ENCODE measurements at regions not wholly inside any gene's neighbourhood (a gene's known extent, or its start where the extent isn't known, plus 50 kb on each side); places are given as distances from the start of the nearest gene placed in this dataset.

DNA sequence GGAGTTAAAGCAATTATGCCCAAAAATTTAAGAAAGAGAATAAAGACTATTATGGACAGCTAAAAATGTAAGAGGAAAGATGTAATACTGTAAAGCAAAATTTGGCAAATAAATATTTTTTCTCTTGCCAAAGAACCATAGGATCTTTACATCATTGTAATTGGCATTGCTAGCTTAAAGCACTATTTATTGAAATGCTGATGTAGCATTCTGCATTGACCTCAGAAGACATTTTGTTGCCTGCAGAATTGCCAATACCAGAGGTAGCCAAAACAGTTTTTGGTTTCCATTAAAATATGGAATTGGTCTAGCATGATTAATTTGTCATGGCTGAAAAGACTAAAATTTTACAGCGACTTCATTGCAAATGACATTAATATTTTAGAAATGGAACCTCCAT lies 191.5 kb upstream of the CHODL start:
- Mint-ChIP-seq H3K4me1 (no peaks in the 10 kb centered on the region), H3K27ac (no peak overlapping the region), H3K4me3 (no peak overlapping the region), H3K9me3 (peaks cover 0 to 8% (median 4%) of the 10 kb centered on the region in 7 donors), H3K27me3 (no peaks in the 10 kb centered on the region), H3K36me3 (no peaks in the 10 kb centered on the region)
- Histone ChIP-seq H3K27me3 (ENCODE audit: control insufficient read depth, insufficient read depth, low read length) (no peaks in the 10 kb centered on the region), H3K27ac (ENCODE audit: insufficient read depth, low read length, poor library complexity, severe bottlenecking) (no peak overlapping the region), H3K4me1 (ENCODE audit: control insufficient read depth, insufficient read depth, low read length, poor library complexity, severe bottlenecking) (no peaks in the 10 kb centered on the region), H3K36me3 (ENCODE audit: control insufficient read depth, insufficient read depth, low read length) (no peaks in the 10 kb centered on the region), H3K4me3 (ENCODE audit: low read depth, low read length) (no peak overlapping the region), H3K9me3 (ENCODE audit: control insufficient read depth in 2 of 2, low read length in 2 of 2) (no peaks in the 10 kb centered on the region)
- ATAC-seq (ENCODE audit: low read depth in 2 of 2) (no peak), DNase-seq (no peak)

DNA sequence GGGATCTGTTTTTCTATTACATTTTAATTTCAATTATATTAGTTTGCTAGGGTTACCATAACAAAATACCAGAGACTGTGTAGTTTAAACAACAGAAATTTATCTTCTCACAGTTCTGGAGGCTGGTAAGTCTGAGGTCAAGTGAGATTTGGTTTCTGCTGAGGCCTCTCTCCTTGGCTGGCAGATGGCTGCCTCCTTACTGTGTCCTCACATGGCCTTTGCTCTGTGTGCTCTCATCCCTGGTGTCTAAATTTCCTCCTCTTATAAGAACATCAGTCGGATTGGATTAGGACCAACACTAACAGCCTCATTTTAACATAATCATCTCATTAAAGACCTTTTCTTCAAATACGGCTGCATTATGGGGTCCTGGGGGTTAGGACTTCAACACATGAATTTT lies 195.2 kb upstream of the CHODL start:
- no peak overlapping the region for H3K27ac ChIP-seq (ENCODE audit: insufficient read depth, low read length, poor library complexity, severe bottlenecking)
- H3K4me1 Mint-ChIP-seq, result no peaks in the 10 kb centered on the region
- H3K9me3 Mint-ChIP-seq, result peaks cover 0 to 8% (median under 1%) of the 10 kb centered on the region in 7 donors
- H3K36me3 ChIP-seq (ENCODE audit: control insufficient read depth, insufficient read depth, low read length), result no peaks in the 10 kb centered on the region
- no peak overlapping the region for H3K4me3 Mint-ChIP-seq
- ATAC-seq (ENCODE audit: low read depth in 2 of 2) (no peak), DNase-seq (no peak)
- no peak overlapping the region for H3K27ac Mint-ChIP-seq
- H3K9me3 ChIP-seq (ENCODE audit: control insufficient read depth in 2 of 2, low read length in 2 of 2), result no peaks in the 10 kb centered on the region
- H3K4me3 ChIP-seq (ENCODE audit: low read depth, low read length), result no peak overlapping the region
- H3K4me1 ChIP-seq (ENCODE audit: control insufficient read depth, insufficient read depth, low read length, poor library complexity, severe bottlenecking), result no peaks in the 10 kb centered on the region
- H3K36me3 Mint-ChIP-seq, result no peaks in the 10 kb centered on the region
- no peaks in the 10 kb centered on the region for H3K27me3 ChIP-seq (ENCODE audit: control insufficient read depth, insufficient read depth, low read length)
- no peaks in the 10 kb centered on the region for H3K27me3 Mint-ChIP-seq

DNA sequence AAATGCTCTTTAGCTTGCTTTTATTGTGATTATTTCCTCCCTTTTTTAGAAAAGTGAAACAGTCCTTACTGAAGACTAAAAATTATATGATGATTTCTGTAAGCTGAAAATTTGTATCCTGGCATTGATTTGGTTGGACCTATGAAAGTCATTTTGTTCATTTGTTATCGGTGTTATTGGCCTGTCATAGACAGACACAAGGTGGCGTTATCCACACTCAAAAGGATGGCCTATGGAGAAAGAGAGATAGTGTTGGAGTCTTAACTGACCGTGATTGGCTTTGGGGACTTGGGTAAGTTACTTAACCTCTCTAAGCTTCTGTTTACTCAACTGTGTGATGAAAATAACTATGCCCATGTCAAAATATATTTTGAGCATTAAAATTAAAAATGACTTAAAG lies 203.6 kb upstream of the CHODL start:
- ATAC-seq (ENCODE audit: low read depth in 2 of 2) (no peak), DNase-seq (peak in 1 of 3 donors; percentile 7)
- no peaks in the 10 kb centered on the region for H3K9me3 ChIP-seq (ENCODE audit: control insufficient read depth in 2 of 2, low read length in 2 of 2)
- no peaks in the 10 kb centered on the region for H3K4me1 ChIP-seq (ENCODE audit: control insufficient read depth, insufficient read depth, low read length, poor library complexity, severe bottlenecking)
- H3K27me3 ChIP-seq (ENCODE audit: control insufficient read depth, insufficient read depth, low read length), result no peaks in the 10 kb centered on the region
- H3K4me3 ChIP-seq (ENCODE audit: low read depth, low read length), result no peak overlapping the region
- H3K4me1 Mint-ChIP-seq, result no peaks in the 10 kb centered on the region
- H3K27ac ChIP-seq (ENCODE audit: insufficient read depth, low read length, poor library complexity, severe bottlenecking), result no peak overlapping the region
- H3K4me3 Mint-ChIP-seq, result no peak overlapping the region
- no peak overlapping the region for H3K27ac Mint-ChIP-seq
- H3K9me3 Mint-ChIP-seq, result peaks cover 0 to 3% (median 0%) of the 10 kb centered on the region in 7 donors
- no peaks in the 10 kb centered on the region for H3K36me3 ChIP-seq (ENCODE audit: control insufficient read depth, insufficient read depth, low read length)
- no peaks in the 10 kb centered on the region for H3K36me3 Mint-ChIP-seq
- H3K27me3 Mint-ChIP-seq, result no peaks in the 10 kb centered on the region

DNA sequence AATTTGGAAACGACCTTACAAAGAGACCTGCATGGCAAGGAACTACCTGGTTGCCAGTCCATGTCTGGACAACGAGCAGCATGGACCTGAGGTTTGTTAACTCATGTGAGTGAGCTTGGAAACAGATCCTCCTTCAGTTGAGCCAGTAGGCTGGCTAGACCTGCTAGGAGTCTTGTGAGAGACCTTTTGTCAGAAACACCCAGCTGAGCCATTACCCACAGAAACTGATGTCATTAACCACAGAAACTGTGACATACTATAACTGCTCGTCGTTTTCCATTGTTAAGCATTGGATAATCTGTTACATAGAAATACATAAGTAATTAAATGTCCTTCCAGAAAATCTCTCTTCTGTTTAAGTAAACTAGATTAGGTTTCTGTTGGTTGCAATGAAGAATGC lies 211.1 kb upstream of the C21orf91 start:
- H3K27ac ChIP-seq (ENCODE audit: insufficient read depth, low read length, poor library complexity, severe bottlenecking), result no peak overlapping the region
- H3K27ac Mint-ChIP-seq, result no peak overlapping the region
- no peaks in the 10 kb centered on the region for H3K36me3 ChIP-seq (ENCODE audit: control insufficient read depth, insufficient read depth, low read length)
- H3K9me3 Mint-ChIP-seq, result peaks cover 0 to 3% (median under 1%) of the 10 kb centered on the region in 7 donors
- DNase-seq (no peak), ATAC-seq (ENCODE audit: low read depth in 2 of 2) (no peak)
- H3K4me3 ChIP-seq (ENCODE audit: low read depth, low read length), result no peak overlapping the region
- H3K4me3 Mint-ChIP-seq, result no peak overlapping the region
- H3K9me3 ChIP-seq (ENCODE audit: control insufficient read depth in 2 of 2, low read length in 2 of 2), result no peaks in the 10 kb centered on the region
- H3K4me1 ChIP-seq (ENCODE audit: control insufficient read depth, insufficient read depth, low read length, poor library complexity, severe bottlenecking), result no peaks in the 10 kb centered on the region
- peaks cover 7% of the 10 kb centered on the region for H3K27me3 Mint-ChIP-seq
- no peaks in the 10 kb centered on the region for H3K4me1 Mint-ChIP-seq
- H3K27me3 ChIP-seq (ENCODE audit: control insufficient read depth, insufficient read depth, low read length), result no peaks in the 10 kb centered on the region
- no peaks in the 10 kb centered on the region for H3K36me3 Mint-ChIP-seq

DNA sequence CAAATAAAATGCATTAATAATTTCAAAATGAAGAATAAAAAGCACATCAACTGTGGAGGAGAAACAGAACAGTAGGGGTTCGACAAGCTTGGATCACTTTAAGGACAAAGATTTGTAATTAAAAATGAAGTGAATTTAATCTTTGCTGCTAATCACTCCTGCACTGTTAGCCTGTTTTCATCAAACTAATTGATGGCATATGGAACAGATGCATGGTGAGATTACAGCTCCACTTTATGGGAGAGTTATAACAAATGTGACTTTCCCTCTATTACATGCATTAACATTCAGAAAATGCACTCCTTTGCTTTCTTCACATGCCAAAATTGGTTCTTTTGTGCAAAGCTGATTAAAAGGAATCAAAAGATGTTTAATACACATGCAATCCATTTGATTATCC lies 207.2 kb upstream of the C21orf91 start:
- Mint-ChIP-seq H3K4me3 (no peak overlapping the region), H3K4me1 (no peaks in the 10 kb centered on the region), H3K27ac (no peak overlapping the region), H3K9me3 (peaks cover 0 to 4% (median 0%) of the 10 kb centered on the region in 7 donors), H3K36me3 (no peaks in the 10 kb centered on the region), H3K27me3 (no peaks in the 10 kb centered on the region)
- Histone ChIP-seq H3K4me1 (ENCODE audit: control insufficient read depth, insufficient read depth, low read length, poor library complexity, severe bottlenecking) (no peaks in the 10 kb centered on the region), H3K27me3 (ENCODE audit: control insufficient read depth, insufficient read depth, low read length) (no peaks in the 10 kb centered on the region), H3K27ac (ENCODE audit: insufficient read depth, low read length, poor library complexity, severe bottlenecking) (no peak overlapping the region), H3K9me3 (ENCODE audit: control insufficient read depth in 2 of 2, low read length in 2 of 2) (no peaks in the 10 kb centered on the region), H3K4me3 (ENCODE audit: low read depth, low read length) (no peak overlapping the region), H3K36me3 (ENCODE audit: control insufficient read depth, insufficient read depth, low read length) (no peaks in the 10 kb centered on the region)
- no peak for ATAC-seq (ENCODE audit: low read depth in 2 of 2)
- DNase-seq, result no peak

DNA sequence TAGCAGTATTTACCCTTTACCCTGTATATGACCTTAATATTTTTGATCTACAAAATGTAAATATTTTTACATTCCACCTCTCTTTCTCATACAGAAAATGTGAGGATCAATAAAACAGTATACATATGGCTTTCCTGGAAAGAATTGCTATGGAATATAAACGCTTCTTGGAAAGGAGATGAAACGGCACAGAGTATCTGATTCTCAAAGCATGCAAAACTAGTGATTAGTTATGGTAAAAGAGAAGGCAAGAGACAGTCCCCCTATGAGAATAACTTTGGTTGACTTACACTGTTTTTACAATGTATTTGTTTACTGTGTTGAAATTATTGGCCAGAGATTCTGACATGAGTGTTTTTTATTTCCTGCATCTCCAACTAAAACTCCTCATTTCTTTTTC lies 204.6 kb upstream of the C21orf91 start:
- Mint-ChIP-seq H3K27me3 (no peaks in the 10 kb centered on the region), H3K4me3 (no peak overlapping the region), H3K27ac (no peak overlapping the region), H3K9me3 (peaks cover 0 to 4% (median 0%) of the 10 kb centered on the region in 7 donors), H3K36me3 (no peaks in the 10 kb centered on the region), H3K4me1 (no peaks in the 10 kb centered on the region)
- Histone ChIP-seq H3K36me3 (ENCODE audit: control insufficient read depth, insufficient read depth, low read length) (no peaks in the 10 kb centered on the region), H3K27ac (ENCODE audit: insufficient read depth, low read length, poor library complexity, severe bottlenecking) (no peak overlapping the region), H3K9me3 (ENCODE audit: control insufficient read depth in 2 of 2, low read length in 2 of 2) (no peaks in the 10 kb centered on the region), H3K4me3 (ENCODE audit: low read depth, low read length) (no peak overlapping the region), H3K4me1 (ENCODE audit: control insufficient read depth, insufficient read depth, low read length, poor library complexity, severe bottlenecking) (no peaks in the 10 kb centered on the region), H3K27me3 (ENCODE audit: control insufficient read depth, insufficient read depth, low read length) (no peaks in the 10 kb centered on the region)
- DNase-seq (no peak), ATAC-seq (ENCODE audit: low read depth in 2 of 2) (no peak)

DNA sequence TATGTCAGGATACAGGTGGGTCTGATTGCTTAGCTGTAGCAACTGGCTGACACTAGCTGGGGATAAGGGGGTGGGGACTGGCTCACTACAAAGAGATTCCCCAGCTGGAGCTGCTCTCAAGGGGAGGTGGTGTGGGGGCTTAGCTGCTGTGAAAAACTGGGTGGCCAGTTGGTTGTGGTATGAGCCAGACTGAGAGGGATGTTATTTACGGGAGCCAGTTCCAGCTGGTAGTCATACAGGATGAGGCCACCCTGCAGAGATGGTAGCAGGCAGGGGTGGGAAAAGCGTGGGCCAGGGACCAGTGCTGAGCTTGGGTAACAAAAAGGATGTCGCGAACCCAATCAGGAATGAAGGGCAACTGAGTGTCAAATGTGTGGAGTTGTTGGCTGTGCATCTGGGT lies 204.0 kb upstream of the C21orf91 start:
- ATAC-seq (ENCODE audit: low read depth in 2 of 2) (no peak), DNase-seq (no peak)
- no peaks in the 10 kb centered on the region for H3K36me3 ChIP-seq (ENCODE audit: control insufficient read depth, insufficient read depth, low read length)
- Mint-ChIP-seq H3K27me3 (no peaks in the 10 kb centered on the region), H3K4me3 (no peak overlapping the region), H3K9me3 (peaks cover 0 to 4% (median 0%) of the 10 kb centered on the region in 7 donors), H3K4me1 (no peaks in the 10 kb centered on the region), H3K27ac (no peak overlapping the region), H3K36me3 (no peaks in the 10 kb centered on the region)
- no peaks in the 10 kb centered on the region for H3K9me3 ChIP-seq (ENCODE audit: control insufficient read depth in 2 of 2, low read length in 2 of 2)
- no peaks in the 10 kb centered on the region for H3K4me1 ChIP-seq (ENCODE audit: control insufficient read depth, insufficient read depth, low read length, poor library complexity, severe bottlenecking)
- H3K4me3 ChIP-seq (ENCODE audit: low read depth, low read length), result no peak overlapping the region
- no peak overlapping the region for H3K27ac ChIP-seq (ENCODE audit: insufficient read depth, low read length, poor library complexity, severe bottlenecking)
- H3K27me3 ChIP-seq (ENCODE audit: control insufficient read depth, insufficient read depth, low read length), result no peaks in the 10 kb centered on the region

DNA sequence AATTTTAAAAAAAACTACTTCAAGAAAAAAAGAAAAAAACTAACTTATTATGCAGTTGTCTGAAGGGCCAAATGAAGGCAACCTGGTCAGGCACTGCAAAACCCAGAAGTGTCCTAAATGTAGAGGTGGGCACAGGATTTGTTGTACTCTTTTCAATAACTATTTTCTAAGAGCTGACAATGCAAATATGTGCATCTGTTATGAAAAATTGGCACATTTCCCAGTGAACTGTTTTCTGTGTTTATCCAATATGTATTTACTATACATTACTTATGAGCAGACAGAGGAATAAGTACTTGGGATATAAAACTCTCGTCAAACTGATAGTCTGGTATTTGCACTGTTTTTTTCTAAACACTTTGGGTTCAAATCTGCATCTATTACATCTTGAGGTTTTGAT lies 188.0 kb upstream of the C21orf91 start:
- Histone ChIP-seq H3K9me3 (ENCODE audit: control insufficient read depth in 2 of 2, low read length in 2 of 2) (no peaks in the 10 kb centered on the region), H3K4me1 (ENCODE audit: control insufficient read depth, insufficient read depth, low read length, poor library complexity, severe bottlenecking) (no peaks in the 10 kb centered on the region), H3K27ac (ENCODE audit: insufficient read depth, low read length, poor library complexity, severe bottlenecking) (no peak overlapping the region), H3K4me3 (ENCODE audit: low read depth, low read length) (no peak overlapping the region), H3K36me3 (ENCODE audit: control insufficient read depth, insufficient read depth, low read length) (no peaks in the 10 kb centered on the region), H3K27me3 (ENCODE audit: control insufficient read depth, insufficient read depth, low read length) (no peaks in the 10 kb centered on the region)
- H3K27me3 Mint-ChIP-seq, result peaks cover 7% of the 10 kb centered on the region
- peaks cover 0 to 3% (median 0%) of the 10 kb centered on the region in 7 donors for H3K9me3 Mint-ChIP-seq
- peaks cover 0 to 1% (median 0%) of the 10 kb centered on the region in 4 donors for H3K4me1 Mint-ChIP-seq
- H3K27ac Mint-ChIP-seq, result no peak overlapping the region
- DNase-seq (no peak), ATAC-seq (ENCODE audit: low read depth in 2 of 2) (no peak)
- no peak overlapping the region for H3K4me3 Mint-ChIP-seq
- H3K36me3 Mint-ChIP-seq, result no peaks in the 10 kb centered on the region

All from CD4-positive, CD25-positive, alpha-beta regulatory T cell (primary cell).